GM21723 (cell line): ENCODE measurements at regions not wholly inside any gene's neighbourhood (a gene's known extent, or its start where the extent isn't known, plus 50 kb on each side); places are given as distances from the start of the nearest gene placed in this dataset.

Experiments
- ATAC-seq: cut with Tn5 transposase; IDR thresholded peaks from one replicate; pipeline ENCODE4 v1.9.1; 2021; ENCODE audit warnings: mild to moderate bottlenecking, moderate library complexity; ENCODE audit not compliant: unreplicated experiment

DNA sequence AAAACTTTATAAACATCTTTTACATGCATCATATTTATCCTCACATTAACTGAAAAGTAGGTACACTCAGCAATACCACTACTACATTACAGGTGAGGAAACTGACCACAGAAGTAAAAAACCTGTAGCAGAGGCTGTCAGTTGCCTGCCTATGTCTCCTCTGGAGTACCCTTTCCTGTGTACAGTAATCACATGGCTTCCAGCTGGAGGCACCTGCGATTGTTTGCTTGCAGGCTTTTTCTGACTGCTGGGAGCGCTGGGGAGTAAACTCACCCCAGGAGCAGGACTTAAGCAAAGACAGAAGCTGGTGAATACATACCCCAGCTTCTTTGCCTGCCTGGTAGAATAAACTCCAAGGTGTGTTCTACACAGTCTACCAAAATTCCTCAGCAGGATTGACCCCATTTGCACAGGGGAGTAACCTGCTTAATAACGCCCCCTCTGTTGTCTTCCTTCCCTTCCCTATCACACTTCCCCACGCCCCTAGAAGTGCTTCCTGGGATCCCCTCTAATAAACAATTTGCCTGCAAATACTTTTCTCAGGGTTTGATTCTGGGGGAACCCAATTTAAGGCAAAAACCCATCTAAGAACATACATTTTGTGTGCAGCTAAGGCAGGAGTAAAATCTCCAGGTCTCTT, 138.9 kb downstream of the PTH2R start:
- ATAC-seq: no peak

- ATAC-seq: no peak
Measured at GRCh38 chr2:208546107-208546506, 139.5 kb downstream of the PTH2R start.

DNA sequence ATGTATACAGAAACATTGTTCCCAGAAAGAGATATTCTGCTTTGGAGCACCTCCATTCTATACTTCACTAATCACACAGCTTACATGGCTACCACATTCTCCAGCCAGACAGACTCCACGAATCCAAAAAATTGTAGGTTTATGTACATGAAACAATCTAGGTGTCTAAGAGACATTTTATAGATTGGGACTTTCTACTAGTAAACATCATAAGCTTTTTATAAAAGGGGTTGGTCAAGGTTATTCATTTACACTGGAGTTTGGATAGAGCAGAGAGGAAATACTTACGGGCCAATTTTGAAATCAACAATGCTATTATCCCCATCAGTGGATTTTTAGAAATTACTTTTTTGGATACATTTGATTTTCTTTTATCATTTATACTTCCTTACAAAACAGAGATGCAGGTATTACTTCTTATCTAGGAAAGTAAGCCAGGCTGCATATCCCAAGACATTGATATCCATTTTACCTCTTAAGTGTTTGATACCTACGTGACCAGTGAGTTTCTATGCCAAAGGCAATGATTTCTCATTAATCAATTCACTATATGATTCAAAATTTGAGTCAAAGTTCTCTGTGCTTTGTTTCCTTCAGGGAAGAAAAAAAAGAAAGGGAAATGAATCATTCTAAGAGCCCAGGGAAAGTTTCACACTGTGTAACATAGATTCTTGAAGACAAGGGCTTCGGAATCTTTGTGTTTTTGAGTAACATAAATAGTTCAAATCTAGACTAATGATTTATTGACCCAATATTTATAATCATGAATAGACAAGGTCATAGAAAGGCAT, 140.5 kb downstream of the PTH2R start:
- no peak for ATAC-seq

GRCh38 chr2:208548700-208549099, 142.1 kb downstream of the PTH2R start:
- ATAC-seq: no peak

- ATAC-seq: no peak
Measured at GRCh38 chr2:208549546-208550158, 143.1 kb downstream of the PTH2R start.

GRCh38 chr2:208552943-208553342, 146.4 kb downstream of the PTH2R start:
- ATAC-seq: no peak

- no peak for ATAC-seq
Measured at GRCh38 chr2:208556983-208557484, 150.4 kb downstream of the PTH2R start.

DNA sequence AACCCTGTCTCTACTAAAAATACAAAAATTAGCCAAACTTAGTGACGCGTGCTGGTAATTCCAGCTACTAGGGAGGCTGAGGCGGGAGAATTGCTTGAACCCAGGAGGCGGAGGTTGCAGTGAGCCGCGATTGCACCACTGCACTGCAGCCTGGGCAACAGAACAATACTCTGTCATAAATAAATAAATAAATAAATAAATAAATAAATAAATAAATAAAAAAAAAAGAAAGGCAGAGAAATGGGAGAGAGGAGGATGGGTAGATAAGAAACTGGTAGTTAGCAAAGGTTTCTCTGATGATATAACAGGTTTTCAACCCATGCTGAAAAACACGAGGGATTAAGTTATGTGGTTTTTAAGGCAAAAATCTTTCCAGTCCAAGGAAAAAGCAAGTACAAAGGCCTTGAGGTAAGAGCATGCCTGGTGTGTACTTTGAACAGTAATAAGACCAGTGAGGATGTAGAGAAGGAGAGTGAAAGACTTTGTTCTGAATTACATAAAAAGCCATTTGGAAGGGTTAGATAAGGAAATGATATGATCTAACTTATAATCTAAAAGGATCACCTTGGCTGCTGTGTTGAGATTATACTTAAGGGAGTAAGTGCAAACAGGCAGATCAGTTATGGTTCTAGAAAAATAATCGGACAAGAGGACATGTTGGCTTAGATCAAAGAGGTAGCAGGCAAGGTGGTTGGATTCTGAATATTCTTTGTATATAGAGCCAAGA, 159.3 kb downstream of the PTH2R start:
- ATAC-seq: no peak

DNA sequence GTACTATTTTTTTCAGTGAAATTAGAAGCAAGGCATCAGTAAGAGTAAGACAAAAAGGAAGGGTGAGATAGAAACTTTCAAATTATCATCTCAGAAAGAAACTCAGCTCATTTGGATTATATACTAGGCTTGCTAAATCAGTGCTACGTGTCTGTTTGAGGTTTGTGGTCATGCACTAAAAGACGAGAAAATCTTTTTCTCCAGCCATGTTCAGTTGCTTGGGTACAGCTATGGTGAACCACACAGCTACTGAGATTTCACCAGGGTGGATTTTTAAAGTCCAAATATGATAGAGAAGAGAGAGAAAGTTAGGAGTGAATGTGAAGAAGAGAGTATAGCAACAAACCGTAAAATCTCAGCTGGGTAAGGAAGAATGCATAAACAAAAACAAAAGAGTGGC, 161.6 kb downstream of the PTH2R start:
- no peak for ATAC-seq

GRCh38 chr2:208570066-208570465, 163.5 kb downstream of the PTH2R start:
- ATAC-seq: no peak

DNA sequence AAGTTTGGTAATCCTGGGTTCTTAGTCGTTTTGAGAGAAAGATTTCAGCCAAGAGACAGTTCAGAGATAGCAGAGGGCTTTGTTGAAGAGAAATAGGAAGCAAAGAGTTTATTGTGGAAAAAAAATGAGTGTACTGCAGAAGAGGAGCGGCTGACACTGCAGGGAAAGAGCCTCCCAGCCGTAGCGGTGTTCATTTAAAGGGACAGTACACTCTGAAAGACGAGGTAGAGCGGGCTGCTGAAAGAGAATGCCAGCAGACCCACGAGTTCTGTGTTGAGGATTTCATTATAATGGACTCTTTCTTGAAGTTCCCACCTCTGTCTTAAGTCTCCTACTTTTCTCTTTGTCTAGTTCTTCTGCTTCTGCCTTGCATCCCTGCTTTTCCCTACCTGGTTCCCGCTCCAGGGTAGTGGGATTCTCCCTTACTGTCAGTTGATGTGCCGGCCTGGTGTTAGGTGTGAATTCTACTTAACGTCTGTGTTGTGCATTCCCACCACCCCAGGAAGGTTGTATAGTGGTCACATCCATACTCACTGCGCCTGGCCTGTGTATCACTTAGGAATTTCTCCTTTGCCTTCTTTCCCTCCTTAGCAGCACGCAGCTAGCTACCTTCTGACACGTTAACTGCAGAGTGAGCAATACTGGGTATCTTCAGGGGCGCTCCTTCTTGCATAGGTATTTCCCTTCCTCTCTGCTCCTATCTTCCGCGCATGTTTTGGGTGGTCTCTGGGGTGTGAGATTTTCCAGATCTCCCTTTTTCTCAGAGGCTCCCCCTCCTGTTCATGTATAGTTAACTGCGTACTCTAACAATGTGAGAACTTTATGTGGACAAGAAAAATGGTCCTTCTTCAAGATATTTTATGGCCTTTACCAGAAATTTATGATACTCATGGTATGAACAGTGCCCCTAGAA, 164.5 kb downstream of the PTH2R start:
- no peak for ATAC-seq

DNA sequence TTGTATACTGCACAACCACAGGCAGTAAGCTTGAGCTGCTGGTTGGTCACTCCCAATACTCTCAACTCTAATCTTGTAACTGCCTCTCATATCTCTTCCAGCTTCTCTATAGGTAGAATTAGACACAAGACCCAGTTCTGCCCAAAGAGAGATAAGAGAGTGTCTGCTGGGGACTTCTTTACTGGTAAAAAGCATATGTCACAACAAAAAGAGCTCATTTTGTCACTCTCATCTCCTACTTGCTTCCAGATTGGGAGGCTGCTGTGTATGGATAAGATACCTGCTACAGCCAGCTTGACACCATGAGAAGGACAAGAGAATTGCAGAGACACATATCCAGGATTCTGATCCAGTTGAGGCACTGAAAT, 165.2 kb downstream of the PTH2R start:
- no peak for ATAC-seq

DNA sequence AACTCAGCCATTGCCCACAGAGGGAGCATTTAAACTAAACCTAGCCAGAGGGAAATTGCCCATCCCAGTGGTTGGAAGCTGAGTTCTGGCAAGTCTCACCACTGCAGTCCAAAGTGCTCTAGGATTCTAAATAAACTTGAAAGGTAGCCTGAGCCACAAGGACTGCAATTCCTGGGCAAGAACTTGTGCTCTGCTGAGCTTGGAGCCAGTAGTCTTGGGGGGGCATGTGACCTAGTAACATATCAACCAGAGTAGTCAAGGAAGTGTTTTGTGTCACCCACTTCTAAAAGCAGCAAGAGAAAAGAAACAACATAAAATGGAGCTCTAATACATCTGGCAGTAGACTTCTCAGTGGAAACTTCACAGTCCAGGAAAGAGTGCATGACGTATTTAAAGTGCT, 167.0 kb downstream of the PTH2R start:
- ATAC-seq: no peak

- ATAC-seq: no peak
Measured at GRCh38 chr2:208579678-208580077, 173.1 kb downstream of the PTH2R start.

GRCh38 chr2:208584378-208584985, 177.9 kb downstream of the PTH2R start:
- no peak for ATAC-seq

- no peak for ATAC-seq
Measured at GRCh38 chr2:208586516-208586915, 179.9 kb downstream of the PTH2R start.

DNA sequence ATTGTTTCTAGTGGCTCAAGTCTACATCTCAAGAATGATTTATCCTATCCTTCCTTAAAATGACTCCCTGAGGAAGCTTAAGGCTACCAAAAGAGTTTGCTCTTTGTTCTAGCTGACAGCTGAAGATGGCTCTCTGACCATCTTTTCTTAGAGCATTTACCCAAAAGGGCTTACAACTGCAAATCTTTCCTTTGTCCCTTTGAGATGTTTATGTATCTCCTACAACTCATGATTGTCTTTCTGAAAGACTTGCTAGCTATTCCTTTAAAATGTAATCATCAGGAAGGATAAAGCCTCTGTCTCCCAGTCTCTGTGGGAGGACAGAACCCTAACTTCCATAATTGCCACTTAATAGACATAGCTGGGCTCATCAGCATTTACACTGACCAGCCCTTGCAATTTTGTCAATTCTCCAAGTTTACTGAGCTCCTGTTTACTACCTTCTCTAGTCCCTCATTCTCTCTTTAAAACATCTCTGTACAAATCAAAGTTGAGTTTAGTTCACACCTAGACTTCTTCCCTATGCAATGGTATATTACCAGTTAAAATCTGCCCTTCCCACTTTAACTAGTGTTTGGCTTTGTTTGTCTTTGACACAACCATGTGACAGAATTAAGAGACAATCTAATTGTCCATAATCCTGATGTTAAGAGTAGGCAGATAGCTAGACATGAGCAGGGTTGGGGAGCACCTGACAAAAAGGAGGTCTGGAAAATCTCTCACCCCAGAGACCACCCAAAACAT, 188.2 kb downstream of the PTH2R start:
- ATAC-seq: no peak

- ATAC-seq: no peak
Measured at GRCh38 chr2:208595386-208596275, 189.0 kb downstream of the PTH2R start.
